ENCODE measurements at regions not wholly inside any gene's neighbourhood (a gene's known extent, or its start where the extent isn't known, plus 50 kb on each side); places are given as distances from the start of the nearest gene placed in this dataset.
"Not testable (repeated sequence)": the region's sequence is repeated elsewhere in the genome, so short reads cannot be mapped to it uniquely, and the experiment has no call there.

DNA sequence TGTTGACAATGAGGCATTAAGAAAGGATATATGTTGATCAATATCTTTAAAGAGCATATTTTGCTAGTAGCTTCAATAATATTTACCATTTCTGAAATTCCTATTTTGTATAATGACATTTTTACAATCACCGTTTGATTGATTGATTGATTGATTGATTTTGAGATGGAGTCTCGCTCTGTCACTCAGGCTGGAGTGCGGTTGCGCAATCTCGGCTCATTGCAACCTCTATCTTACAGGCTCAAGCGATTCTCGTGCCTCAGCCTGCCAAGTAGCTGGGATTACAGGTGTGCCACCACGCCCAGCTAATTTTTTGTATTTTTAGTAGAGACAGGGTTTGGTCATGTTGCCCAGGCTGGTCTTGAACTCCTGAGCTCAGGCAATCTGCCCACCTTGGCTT lies 150.9 kb upstream of the TEX13D start:
- TF ChIP-seq, protein P1, sequence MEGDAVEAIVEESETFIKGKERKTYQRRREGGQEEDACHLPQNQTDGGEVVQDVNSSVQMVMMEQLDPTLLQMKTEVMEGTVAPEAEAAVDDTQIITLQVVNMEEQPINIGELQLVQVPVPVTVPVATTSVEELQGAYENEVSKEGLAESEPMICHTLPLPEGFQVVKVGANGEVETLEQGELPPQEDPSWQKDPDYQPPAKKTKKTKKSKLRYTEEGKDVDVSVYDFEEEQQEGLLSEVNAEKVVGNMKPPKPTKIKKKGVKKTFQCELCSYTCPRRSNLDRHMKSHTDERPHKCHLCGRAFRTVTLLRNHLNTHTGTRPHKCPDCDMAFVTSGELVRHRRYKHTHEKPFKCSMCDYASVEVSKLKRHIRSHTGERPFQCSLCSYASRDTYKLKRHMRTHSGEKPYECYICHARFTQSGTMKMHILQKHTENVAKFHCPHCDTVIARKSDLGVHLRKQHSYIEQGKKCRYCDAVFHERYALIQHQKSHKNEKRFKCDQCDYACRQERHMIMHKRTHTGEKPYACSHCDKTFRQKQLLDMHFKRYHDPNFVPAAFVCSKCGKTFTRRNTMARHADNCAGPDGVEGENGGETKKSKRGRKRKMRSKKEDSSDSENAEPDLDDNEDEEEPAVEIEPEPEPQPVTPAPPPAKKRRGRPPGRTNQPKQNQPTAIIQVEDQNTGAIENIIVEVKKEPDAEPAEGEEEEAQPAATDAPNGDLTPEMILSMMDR (IDR thresholded peaks at IDR 0.05; ENCODE audit: insufficient read depth, low read length) = not testable (repeated sequence)
- TF ChIP-seq SPI1 (IDR thresholded peaks at IDR 0.05; ENCODE audit: borderline replicate concordance, low read depth); POLR2AphosphoS5 (IDR thresholded peaks at IDR 0.05; ENCODE audit: low read depth); GABPA (IDR thresholded peaks at IDR 0.05; ENCODE audit: low read depth): not testable (repeated sequence)
- TF ChIP-seq, protein P2, sequence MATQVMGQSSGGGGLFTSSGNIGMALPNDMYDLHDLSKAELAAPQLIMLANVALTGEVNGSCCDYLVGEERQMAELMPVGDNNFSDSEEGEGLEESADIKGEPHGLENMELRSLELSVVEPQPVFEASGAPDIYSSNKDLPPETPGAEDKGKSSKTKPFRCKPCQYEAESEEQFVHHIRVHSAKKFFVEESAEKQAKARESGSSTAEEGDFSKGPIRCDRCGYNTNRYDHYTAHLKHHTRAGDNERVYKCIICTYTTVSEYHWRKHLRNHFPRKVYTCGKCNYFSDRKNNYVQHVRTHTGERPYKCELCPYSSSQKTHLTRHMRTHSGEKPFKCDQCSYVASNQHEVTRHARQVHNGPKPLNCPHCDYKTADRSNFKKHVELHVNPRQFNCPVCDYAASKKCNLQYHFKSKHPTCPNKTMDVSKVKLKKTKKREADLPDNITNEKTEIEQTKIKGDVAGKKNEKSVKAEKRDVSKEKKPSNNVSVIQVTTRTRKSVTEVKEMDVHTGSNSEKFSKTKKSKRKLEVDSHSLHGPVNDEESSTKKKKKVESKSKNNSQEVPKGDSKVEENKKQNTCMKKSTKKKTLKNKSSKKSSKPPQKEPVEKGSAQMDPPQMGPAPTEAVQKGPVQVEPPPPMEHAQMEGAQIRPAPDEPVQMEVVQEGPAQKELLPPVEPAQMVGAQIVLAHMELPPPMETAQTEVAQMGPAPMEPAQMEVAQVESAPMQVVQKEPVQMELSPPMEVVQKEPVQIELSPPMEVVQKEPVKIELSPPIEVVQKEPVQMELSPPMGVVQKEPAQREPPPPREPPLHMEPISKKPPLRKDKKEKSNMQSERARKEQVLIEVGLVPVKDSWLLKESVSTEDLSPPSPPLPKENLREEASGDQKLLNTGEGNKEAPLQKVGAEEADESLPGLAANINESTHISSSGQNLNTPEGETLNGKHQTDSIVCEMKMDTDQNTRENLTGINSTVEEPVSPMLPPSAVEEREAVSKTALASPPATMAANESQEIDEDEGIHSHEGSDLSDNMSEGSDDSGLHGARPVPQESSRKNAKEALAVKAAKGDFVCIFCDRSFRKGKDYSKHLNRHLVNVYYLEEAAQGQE (IDR thresholded peaks at IDR 0.05; ENCODE audit: insufficient replicate concordance, low read depth) = not testable (repeated sequence)
